ENCODE measurements at regions not wholly inside any gene's neighbourhood (a gene's known extent, or its start where the extent isn't known, plus 50 kb on each side); places are given as distances from the start of the nearest gene placed in this dataset.

GRCh38 chr2:220002699-220003098 lies 375.3 kb downstream of the SLC4A3 start:
- DNase-seq = no peak

GRCh38 chr2:220005362-220005761 lies 377.9 kb downstream of the SLC4A3 start:
- DNase-seq = no peak

GRCh38 chr2:220006152-220006621 lies 378.8 kb downstream of the SLC4A3 start:
- DNase-seq = no peak

- no peak for DNase-seq
Observed at GRCh38 chr2:220011859-220012258, 384.4 kb downstream of the SLC4A3 start.

- DNase-seq = no peak
Observed at GRCh38 chr2:220014961-220015360, 387.5 kb downstream of the SLC4A3 start.

- no peak for DNase-seq
Observed at GRCh38 chr2:220015576-220015975, 388.1 kb downstream of the SLC4A3 start.

GRCh38 chr2:220025207-220025606 lies 397.8 kb downstream of the SLC4A3 start:
- DNase-seq = no peak

- DNase-seq = no peak
Observed at GRCh38 chr2:220029013-220029412, 401.6 kb downstream of the SLC4A3 start.

GRCh38 chr2:220033546-220033945 lies 406.1 kb downstream of the SLC4A3 start:
- DNase-seq = no peak

- no peak for DNase-seq
Observed at GRCh38 chr2:220034426-220035130, 407.1 kb downstream of the SLC4A3 start.

GRCh38 chr2:220036431-220036830 lies 409.0 kb downstream of the SLC4A3 start:
- DNase-seq = no peak

- no peak for DNase-seq
Observed at GRCh38 chr2:220040346-220040745, 412.9 kb downstream of the SLC4A3 start.

- no peak for DNase-seq
Observed at GRCh38 chr2:220041447-220041846, 414.0 kb downstream of the SLC4A3 start.

GRCh38 chr2:220043155-220043989 lies 415.9 kb downstream of the SLC4A3 start:
- no peak for DNase-seq

- no peak for DNase-seq
Observed at GRCh38 chr2:220043990-220044335, 416.5 kb downstream of the SLC4A3 start.

GRCh38 chr2:220044383-220044782 lies 417.0 kb downstream of the SLC4A3 start:
- DNase-seq = no peak

GRCh38 chr2:220046507-220046906 lies 419.1 kb downstream of the SLC4A3 start:
- no peak for DNase-seq

GRCh38 chr2:220051716-220052115 lies 424.3 kb downstream of the SLC4A3 start:
- DNase-seq = no peak

- no peak for DNase-seq
Observed at GRCh38 chr2:220053919-220054318, 426.5 kb downstream of the SLC4A3 start.

- DNase-seq = no peak
Observed at GRCh38 chr2:220057391-220057790, 430.0 kb downstream of the SLC4A3 start.

GRCh38 chr2:220057916-220058315 lies 430.5 kb downstream of the SLC4A3 start:
- no peak for DNase-seq

GRCh38 chr2:220064111-220065030 lies 436.9 kb downstream of the SLC4A3 start:
- no peak for DNase-seq

- no peak for DNase-seq
Observed at GRCh38 chr2:220065581-220065980, 438.2 kb downstream of the SLC4A3 start.

Data from CD4-positive, alpha-beta T cell treated with Interleukin-4 for 4 hours (primary cell).